Lower leg skin (tissue), 3 donors: ENCODE measurements at regions not wholly inside any gene's neighbourhood (a gene's known extent, or its start where the extent isn't known, plus 50 kb on each side); places are given as distances from the start of the nearest gene placed in this dataset.

Experiments
- POLR2A ChIP-seq, 2 donors: fragments of 450-650 bp; IDR thresholded peaks; one replicate each; pipeline ENCODE4 v1.6.1; 2016 to 2017; ENCODE audit warnings: antibody characterized with exemption in 2 of 2, mild to moderate bottlenecking in 1 of 2, moderate library complexity in 1 of 2
- TF ChIP-seq, protein P1 (sequence below), 3 donors: fragments of 450-650 bp; IDR thresholded peaks; one replicate each; pipeline ENCODE4 v1.5.1; 2016; ENCODE audit warnings: antibody characterized with exemption in 3 of 3, mild to moderate bottlenecking in 3 of 3, moderate library complexity in 2 of 3

DNA sequence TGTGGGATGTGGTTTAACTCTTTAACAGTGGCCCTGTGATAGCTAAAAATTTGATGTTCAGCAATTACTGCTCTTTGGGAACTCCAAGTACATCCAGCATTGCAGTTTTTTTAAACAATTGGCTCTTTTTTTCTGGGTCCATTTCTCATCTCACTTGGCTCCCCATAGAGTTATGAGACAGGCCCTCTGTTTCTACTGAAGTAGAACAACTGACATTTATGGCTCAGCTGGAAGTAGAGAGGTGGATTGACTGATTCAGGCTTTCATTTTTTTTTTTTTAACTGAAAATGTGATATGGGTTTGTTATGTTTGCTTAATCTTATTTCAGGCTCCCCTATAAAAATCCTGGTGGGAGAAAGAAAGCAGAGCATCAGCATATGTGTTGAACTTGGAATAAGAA, 96.6 kb upstream of the CD180 start:
- TF ChIP-seq, protein P1, sequence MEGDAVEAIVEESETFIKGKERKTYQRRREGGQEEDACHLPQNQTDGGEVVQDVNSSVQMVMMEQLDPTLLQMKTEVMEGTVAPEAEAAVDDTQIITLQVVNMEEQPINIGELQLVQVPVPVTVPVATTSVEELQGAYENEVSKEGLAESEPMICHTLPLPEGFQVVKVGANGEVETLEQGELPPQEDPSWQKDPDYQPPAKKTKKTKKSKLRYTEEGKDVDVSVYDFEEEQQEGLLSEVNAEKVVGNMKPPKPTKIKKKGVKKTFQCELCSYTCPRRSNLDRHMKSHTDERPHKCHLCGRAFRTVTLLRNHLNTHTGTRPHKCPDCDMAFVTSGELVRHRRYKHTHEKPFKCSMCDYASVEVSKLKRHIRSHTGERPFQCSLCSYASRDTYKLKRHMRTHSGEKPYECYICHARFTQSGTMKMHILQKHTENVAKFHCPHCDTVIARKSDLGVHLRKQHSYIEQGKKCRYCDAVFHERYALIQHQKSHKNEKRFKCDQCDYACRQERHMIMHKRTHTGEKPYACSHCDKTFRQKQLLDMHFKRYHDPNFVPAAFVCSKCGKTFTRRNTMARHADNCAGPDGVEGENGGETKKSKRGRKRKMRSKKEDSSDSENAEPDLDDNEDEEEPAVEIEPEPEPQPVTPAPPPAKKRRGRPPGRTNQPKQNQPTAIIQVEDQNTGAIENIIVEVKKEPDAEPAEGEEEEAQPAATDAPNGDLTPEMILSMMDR (IDR thresholded peaks at IDR 0.05) = no peak
- TF ChIP-seq POLR2A (IDR thresholded peaks at IDR 0.05) = no peak
